H1 (cell line): ENCODE measurements at regions not wholly inside any gene's neighbourhood (a gene's known extent, or its start where the extent isn't known, plus 50 kb on each side); places are given as distances from the start of the nearest gene placed in this dataset.

ENCODE experiments used
- CTCF ChIA-PET: fragments of 300-600 bp; sonication (Branson Sonifier 250); formaldehyde crosslinking; loops from one replicate; lab custom pipeline; 2021; ENCODE audit not compliant: partially characterized antibody; lab: Charles Lee
- POLR2A ChIA-PET: fragments of 300-600 bp; sonication (Branson Sonifier 250); formaldehyde crosslinking; loops from one replicate; lab custom pipeline; 2021; ENCODE audit warnings: inconsistent platforms; ENCODE audit not compliant: partially characterized antibody; lab: Charles Lee
- DNase-seq, 2 experiments: peaks; one replicate each; pipeline versions ENCODE4 v3.0.0 to v3.0.0-alpha.2; 2010 to 2022; ENCODE audit warnings: low spot score in 2 of 2, low read depth in 1 of 2, mixed read lengths in 1 of 2
- FAIRE-seq: peaks from 2 replicates; lab custom pipeline; 2011; peaks lifted over from hg19 to GRCh38; lab: Jason Lieb, UNC
- H2AFZ ChIP-seq: 2 replicates; pipeline ENCODE4 v1.8.1; 2012; ENCODE audit warnings: low read length, inconsistent platforms
- H2AK5ac ChIP-seq: 2 replicates; pipeline ENCODE4 v1.6.1; 2013; ENCODE audit warnings: low read depth, low read length
- H2BK120ac ChIP-seq: replicated peaks from 2 replicates; pipeline ENCODE3; 2013; ENCODE audit warnings: low read depth, low read length, inconsistent platforms
- H2BK12ac ChIP-seq: 2 replicates; pipeline ENCODE4 v1.6.1; 2013; ENCODE audit warnings: low read depth, low read length
- H2BK15ac ChIP-seq: 2 replicates; pipeline ENCODE4 v1.6.1; 2013; ENCODE audit warnings: low read length
- H2BK20ac ChIP-seq: 2 replicates; pipeline ENCODE4 v1.6.1; 2013; ENCODE audit warnings: low read length
- H2BK5ac ChIP-seq: 2 replicates; pipeline ENCODE4 v1.6.1; 2013; ENCODE audit warnings: low read depth, low read length
- H3K14ac ChIP-seq: 2 replicates; pipeline ENCODE4 v1.6.1; 2013; ENCODE audit warnings: inconsistent platforms; ENCODE audit not compliant: insufficient read length
- H3K18ac ChIP-seq: 2 replicates; pipeline ENCODE4 v1.6.1; 2013; ENCODE audit warnings: low read length; ENCODE audit errors: extremely low read depth
- H3K23ac ChIP-seq: 2 replicates; pipeline ENCODE4 v1.6.1; 2013; ENCODE audit warnings: inconsistent platforms; ENCODE audit not compliant: insufficient read length
- H3K23me2 ChIP-seq: 2 replicates; pipeline ENCODE4 v1.6.1; 2013; ENCODE audit warnings: low read depth, low read length
- H3K27ac ChIP-seq: 2 replicates; pipeline ENCODE4 v1.6.1; 2011; ENCODE audit warnings: low read depth, low read length, inconsistent platforms
- H3K27me3 ChIP-seq, 4 experiments: replicated peaks in 1 of 4; 1 replicate in 1 of 4; 2 replicates in 3 of 4; pipeline versions ENCODE4 v1.6.1 to v1.8.1; 2011 to 2013; ENCODE audit warnings: low read length in 3 of 4, mild to moderate bottlenecking in 3 of 4, inconsistent platforms in 2 of 4, mixed read lengths in 2 of 4, moderate library complexity in 1 of 4; ENCODE audit not compliant: control insufficient read depth in 3 of 4, insufficient read depth in 3 of 4; ENCODE audit errors: extremely low read depth in 1 of 4
- H3K36me3 ChIP-seq, 4 experiments: 2 replicates each; pipeline versions ENCODE4 v1.6.1 to v1.8.1; 2011 to 2013; ENCODE audit warnings: mild to moderate bottlenecking in 4 of 4, low read length in 3 of 4, moderate library complexity in 2 of 4, control low read depth in 1 of 4, inconsistent platforms in 1 of 4; ENCODE audit not compliant: insufficient read depth in 4 of 4, control insufficient read depth in 2 of 4
- H3K4ac ChIP-seq: replicated peaks from 2 replicates; pipeline ENCODE3; 2013; ENCODE audit warnings: low read length, low read depth, mixed read lengths, inconsistent platforms; ENCODE audit not compliant: insufficient read length
- H3K4me1 ChIP-seq, 4 experiments: replicated peaks in 1 of 4; 1 replicate in 1 of 4; 2 replicates in 3 of 4; pipeline versions ENCODE4 v1.6.1 to v1.8.1; 2011 to 2013; ENCODE audit warnings: low read length in 3 of 4, inconsistent platforms in 2 of 4, mixed read lengths in 1 of 4; ENCODE audit not compliant: insufficient read depth in 4 of 4, control insufficient read depth in 3 of 4
- H3K4me2 ChIP-seq, 2 experiments: 2 replicates each; pipeline versions ENCODE4 v1.6.1 to v1.8.1; 2011 to 2013; ENCODE audit warnings: low read depth in 2 of 2, low read length in 2 of 2, control low read depth in 1 of 2, inconsistent platforms in 1 of 2, mild to moderate bottlenecking in 1 of 2; ENCODE audit not compliant: insufficient read depth in 1 of 2
- H3K4me3 ChIP-seq, 4 experiments: fragments of 200-600, 300-600 bp in 1 of 4; sonication (generic), shearing (Covaris generic), sonication (Bioruptor Twin) in 1 of 4; 2 replicates each; pipeline versions ENCODE4 v1.5.1 to v1.8.1; 2011 to 2016; ENCODE audit warnings: low read length in 4 of 4, low read depth in 3 of 4, control low read depth in 2 of 4, inconsistent platforms in 2 of 4, mild to moderate bottlenecking in 2 of 4, mixed read lengths in 1 of 4, moderate library complexity in 1 of 4; ENCODE audit not compliant: insufficient read depth in 2 of 4; ENCODE audit errors: extremely low read depth in 1 of 4
- H3K56ac ChIP-seq: replicated peaks from 2 replicates; pipeline ENCODE3; 2013; ENCODE audit warnings: low read depth, mild to moderate bottlenecking, mixed read lengths, low read length, inconsistent platforms; ENCODE audit not compliant: insufficient read length
- H3K79me1 ChIP-seq: 2 replicates; pipeline ENCODE4 v1.6.1; 2013; ENCODE audit warnings: low read depth, low read length, control low read depth
- H3K79me2 ChIP-seq, 2 experiments: 2 replicates each; pipeline versions ENCODE4 v1.6.1 to v1.8.1; 2012 to 2013; ENCODE audit warnings: low read length in 2 of 2, mild to moderate bottlenecking in 2 of 2, inconsistent platforms in 1 of 2; ENCODE audit not compliant: insufficient read depth in 2 of 2, control insufficient read depth in 1 of 2
- H3K9ac ChIP-seq, 4 experiments: replicated peaks in 1 of 4; 1 replicate in 1 of 4; 2 replicates in 3 of 4; pipeline versions ENCODE4 v1.6.1 to v1.8.1; 2011 to 2013; ENCODE audit warnings: low read depth in 3 of 4, low read length in 3 of 4, control low read depth in 2 of 4, mild to moderate bottlenecking in 2 of 4, moderate library complexity in 2 of 4, inconsistent platforms in 1 of 4; ENCODE audit errors: extremely low read depth in 1 of 4
- H3K9me3 ChIP-seq, 2 experiments: 2 replicates each; pipeline versions ENCODE4 v1.6.1 to v1.8.1; 2012 to 2013; ENCODE audit warnings: mild to moderate bottlenecking in 2 of 2, moderate library complexity in 2 of 2, control low read depth in 1 of 2, inconsistent platforms in 1 of 2, low read depth in 1 of 2, low read length in 1 of 2, mixed read lengths in 1 of 2; ENCODE audit not compliant: insufficient read depth in 2 of 2
- H4K20me1 ChIP-seq, 2 experiments: replicated peaks in 1 of 2; 2 replicates each; pipeline versions ENCODE3 to v1.8.1; 2011 to 2013; ENCODE audit warnings: inconsistent platforms in 2 of 2, low read length in 2 of 2, mild to moderate bottlenecking in 1 of 2; ENCODE audit not compliant: insufficient read depth in 2 of 2, control insufficient read depth in 1 of 2
- H4K5ac ChIP-seq: 2 replicates; pipeline ENCODE4 v1.6.1; 2013; ENCODE audit warnings: low read length, low read depth, mixed read lengths, inconsistent platforms; ENCODE audit not compliant: insufficient read length
- H4K8ac ChIP-seq: 2 replicates; pipeline ENCODE4 v1.8.0; 2013; ENCODE audit warnings: mild to moderate bottlenecking, moderate library complexity, low read length, inconsistent platforms; ENCODE audit not compliant: insufficient read depth; ENCODE audit errors: extremely low read depth
- H4K91ac ChIP-seq: replicated peaks from 2 replicates; pipeline ENCODE3; 2013; ENCODE audit warnings: low read length, mixed read lengths, inconsistent platforms; ENCODE audit not compliant: insufficient read length
- HDAC6 ChIP-seq: IDR thresholded peaks from one replicate; pipeline ENCODE4 v1.7.1; 2012; ENCODE audit warnings: low read depth, mild to moderate bottlenecking, inconsistent platforms, low read length, moderate library complexity
- KDM4A ChIP-seq: IDR thresholded peaks from one replicate; pipeline ENCODE4 v1.7.1; 2012; ENCODE audit warnings: low read depth, mild to moderate bottlenecking, moderate library complexity, low read length, inconsistent platforms; ENCODE audit not compliant: severe bottlenecking
- RBBP5 ChIP-seq: IDR thresholded peaks from 2 replicates; pipeline ENCODE4 v1.7.1; 2012; ENCODE audit warnings: low read depth, mild to moderate bottlenecking, inconsistent platforms, low read length, moderate library complexity, borderline replicate concordance
- TEAD4 ChIP-seq: IDR thresholded peaks from 2 replicates; pipeline ENCODE4 v1.6.1; 2012; ENCODE audit warnings: low read depth, low read length, inconsistent platforms, mixed read lengths

DNA sequence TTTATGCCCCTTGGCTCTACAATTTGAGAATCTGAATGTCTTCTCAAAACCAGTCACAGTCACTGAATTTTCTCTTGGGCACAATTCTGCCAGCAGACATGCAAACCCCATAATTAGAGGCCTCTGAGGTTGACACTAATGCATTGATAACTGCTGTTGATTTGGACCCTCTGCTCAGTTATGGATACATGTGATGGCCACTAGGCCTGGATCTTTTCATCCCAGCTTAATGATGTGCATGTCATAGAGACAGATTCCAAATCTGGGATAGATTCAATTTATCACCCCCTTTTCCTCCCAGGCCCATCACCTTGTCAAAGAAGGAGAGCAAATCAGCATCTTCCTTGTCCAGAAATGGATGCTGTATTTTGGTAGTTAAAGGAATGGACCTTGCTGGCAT is 92.2 kb downstream of the C11orf91 start:
- DNase-seq: no peak
- H2BK20ac ChIP-seq: no peak overlapping the region
- H4K8ac ChIP-seq: no peak overlapping the region
- no peak overlapping the region for H3K4ac ChIP-seq
- no peaks in the 10 kb centered on the region for H3K23me2 ChIP-seq
- H2AK5ac ChIP-seq: no peak overlapping the region
- FAIRE-seq: no peak
- no peak overlapping the region for H2BK12ac ChIP-seq
- H3K79me2 ChIP-seq: no peaks in the 10 kb centered on the region
- H3K18ac ChIP-seq: no peak overlapping the region
- no peak overlapping the region for H4K91ac ChIP-seq
- ChIA-PET POLR2A (no interaction called here), CTCF (no interaction called here)
- H3K56ac ChIP-seq: no peak overlapping the region
- H3K27ac ChIP-seq: no peak overlapping the region
- H3K79me1 ChIP-seq: no peaks in the 10 kb centered on the region
- no peak overlapping the region for H2BK5ac ChIP-seq
- H3K14ac ChIP-seq: no peak overlapping the region
- no peak overlapping the region for H3K4me3 ChIP-seq
- H2AFZ ChIP-seq: no peak overlapping the region
- no peak overlapping the region for H3K4me2 ChIP-seq
- H4K5ac ChIP-seq: no peak overlapping the region
- no peaks in the 10 kb centered on the region for H3K36me3 ChIP-seq
- no peak overlapping the region for H3K23ac ChIP-seq
- H4K20me1 ChIP-seq: no peaks in the 10 kb centered on the region
- H3K9ac ChIP-seq: no peak overlapping the region
- H3K4me1 ChIP-seq: no peaks in the 10 kb centered on the region
- no peak overlapping the region for H2BK120ac ChIP-seq
- H3K27me3 ChIP-seq: no peaks in the 10 kb centered on the region
- H2BK15ac ChIP-seq: no peak overlapping the region
- H3K9me3 ChIP-seq: no peaks in the 10 kb centered on the region
- TF ChIP-seq RBBP5 (no peak), HDAC6 (no peak), KDM4A (no peak), TEAD4 (no peak)
